ENCODE measurements at regions not wholly inside any gene's neighbourhood (a gene's known extent, or its start where the extent isn't known, plus 50 kb on each side); places are given as distances from the start of the nearest gene placed in this dataset.

GRCh38 chr2:41903474-41904135, 144.2 kb upstream of the PKDCC start:
- Mint-ChIP-seq H3K27ac (no peak overlapping the region), H3K27me3 (ENCODE audit: low read depth) (peaks cover 35% of the 10 kb centered on the region), H3K4me1 (ENCODE audit: low read depth) (no peaks in the 10 kb centered on the region), H3K9me3 (no peaks in the 10 kb centered on the region), H3K36me3 (ENCODE audit: insufficient read depth in 2 of 2) (no peaks in the 10 kb centered on the region), H3K4me3 (no peak overlapping the region)
- DNase-seq (no peak), ATAC-seq (replicated peaks in 1 of 2) (no peak)

- no peak for ATAC-seq (replicated peaks in 1 of 2)
- Mint-ChIP-seq H3K4me1 (ENCODE audit: low read depth) (no peaks in the 10 kb centered on the region), H3K27ac (no peak overlapping the region), H3K36me3 (ENCODE audit: insufficient read depth in 2 of 2) (no peaks in the 10 kb centered on the region), H3K4me3 (no peak overlapping the region), H3K9me3 (no peaks in the 10 kb centered on the region), H3K27me3 (ENCODE audit: low read depth) (peaks cover 37% of the 10 kb centered on the region)
- DNase-seq, result no peak
These were observed 143.4 kb upstream of the PKDCC start for GRCh38 chr2:41904459-41904858.

GRCh38 chr2:41905597-41906337, 142.1 kb upstream of the PKDCC start:
- no peak for DNase-seq
- Mint-ChIP-seq H3K9me3 (no peaks in the 10 kb centered on the region), H3K27me3 (ENCODE audit: low read depth) (peaks cover 43% of the 10 kb centered on the region), H3K36me3 (ENCODE audit: insufficient read depth in 2 of 2) (no peaks in the 10 kb centered on the region), H3K4me3 (no peak overlapping the region), H3K4me1 (ENCODE audit: low read depth) (no peaks in the 10 kb centered on the region), H3K27ac (no peak overlapping the region)
- ATAC-seq (replicated peaks in 1 of 2), result no peak

- H3K4me3 Mint-ChIP-seq, result no peak overlapping the region
- no peaks in the 10 kb centered on the region for H3K9me3 Mint-ChIP-seq
- DNase-seq, result no peak
- H3K27me3 Mint-ChIP-seq (ENCODE audit: low read depth), result peaks cover 49% of the 10 kb centered on the region
- no peak for ATAC-seq (replicated peaks in 1 of 2)
- H3K36me3 Mint-ChIP-seq (ENCODE audit: insufficient read depth in 2 of 2), result no peaks in the 10 kb centered on the region
- H3K4me1 Mint-ChIP-seq (ENCODE audit: low read depth), result no peaks in the 10 kb centered on the region
- H3K27ac Mint-ChIP-seq, result no peak overlapping the region
These were observed 141.5 kb upstream of the PKDCC start for GRCh38 chr2:41906338-41906725.

GRCh38 chr2:41907141-41907540, 140.7 kb upstream of the PKDCC start:
- H3K27ac Mint-ChIP-seq, result no peak overlapping the region
- H3K36me3 Mint-ChIP-seq (ENCODE audit: insufficient read depth in 2 of 2), result no peaks in the 10 kb centered on the region
- H3K27me3 Mint-ChIP-seq (ENCODE audit: low read depth), result peaks cover 53% of the 10 kb centered on the region
- H3K9me3 Mint-ChIP-seq, result no peaks in the 10 kb centered on the region
- no peak for ATAC-seq (replicated peaks in 1 of 2)
- DNase-seq, result no peak
- H3K4me3 Mint-ChIP-seq, result no peak overlapping the region
- H3K4me1 Mint-ChIP-seq (ENCODE audit: low read depth), result no peaks in the 10 kb centered on the region

- H3K27ac Mint-ChIP-seq, result no peak overlapping the region
- ATAC-seq (replicated peaks in 1 of 2) (no peak), DNase-seq (no peak)
- no peaks in the 10 kb centered on the region for H3K9me3 Mint-ChIP-seq
- no peaks in the 10 kb centered on the region for H3K36me3 Mint-ChIP-seq (ENCODE audit: insufficient read depth in 2 of 2)
- peaks cover 57% of the 10 kb centered on the region for H3K27me3 Mint-ChIP-seq (ENCODE audit: low read depth)
- no peak overlapping the region for H3K4me3 Mint-ChIP-seq
- no peaks in the 10 kb centered on the region for H3K4me1 Mint-ChIP-seq (ENCODE audit: low read depth)
These were observed 140.0 kb upstream of the PKDCC start for GRCh38 chr2:41907771-41908207.

- H3K4me1 Mint-ChIP-seq (ENCODE audit: low read depth), result no peaks in the 10 kb centered on the region
These were observed 139.5 kb upstream of the PKDCC start for GRCh38 chr2:41908349-41908748.

GRCh38 chr2:41909584-41909983, 138.2 kb upstream of the PKDCC start:
- no peaks in the 10 kb centered on the region for H3K9me3 Mint-ChIP-seq
- H3K4me1 Mint-ChIP-seq (ENCODE audit: low read depth), result no peaks in the 10 kb centered on the region
- H3K27ac Mint-ChIP-seq, result no peak overlapping the region
- no peak for ATAC-seq (replicated peaks in 1 of 2)
- DNase-seq, result no peak
- H3K4me3 Mint-ChIP-seq, result no peak overlapping the region
- H3K36me3 Mint-ChIP-seq (ENCODE audit: insufficient read depth in 2 of 2), result no peaks in the 10 kb centered on the region
- H3K27me3 Mint-ChIP-seq (ENCODE audit: low read depth), result peaks cover 53% of the 10 kb centered on the region

More at GRCh38 chr2:41908349-41908748, 139.5 kb upstream of the PKDCC start:
- peaks cover 57% of the 10 kb centered on the region for H3K27me3 Mint-ChIP-seq (ENCODE audit: low read depth)
- no peaks in the 10 kb centered on the region for H3K36me3 Mint-ChIP-seq (ENCODE audit: insufficient read depth in 2 of 2)
- no peak overlapping the region for H3K4me3 Mint-ChIP-seq
- H3K27ac Mint-ChIP-seq, result no peak overlapping the region
- DNase-seq (no peak), ATAC-seq (replicated peaks in 1 of 2) (no peak)
- H3K9me3 Mint-ChIP-seq, result no peaks in the 10 kb centered on the region

- Mint-ChIP-seq H3K9me3 (no peaks in the 10 kb centered on the region), H3K4me3 (no peak overlapping the region), H3K27me3 (ENCODE audit: low read depth) (peaks cover 58% of the 10 kb centered on the region), H3K27ac (no peak overlapping the region), H3K36me3 (ENCODE audit: insufficient read depth in 2 of 2) (no peaks in the 10 kb centered on the region), H3K4me1 (ENCODE audit: low read depth) (no peaks in the 10 kb centered on the region)
- DNase-seq, result no peak
- ATAC-seq (replicated peaks in 1 of 2), result peak in 1 of 2 donors; percentile 44
These were observed 137.7 kb upstream of the PKDCC start for GRCh38 chr2:41910126-41910525.

GRCh38 chr2:41911033-41911432, 136.8 kb upstream of the PKDCC start:
- ATAC-seq (replicated peaks in 1 of 2), result no peak
- no peak for DNase-seq
- H3K36me3 Mint-ChIP-seq (ENCODE audit: insufficient read depth in 2 of 2), result no peaks in the 10 kb centered on the region
- H3K4me1 Mint-ChIP-seq (ENCODE audit: low read depth), result no peaks in the 10 kb centered on the region
- H3K9me3 Mint-ChIP-seq, result no peaks in the 10 kb centered on the region
- no peak overlapping the region for H3K27ac Mint-ChIP-seq
- no peak overlapping the region for H3K4me3 Mint-ChIP-seq
- peaks cover 56% of the 10 kb centered on the region for H3K27me3 Mint-ChIP-seq (ENCODE audit: low read depth)

- no peak for ATAC-seq (replicated peaks in 1 of 2)
- Mint-ChIP-seq H3K4me3 (no peak overlapping the region), H3K27me3 (ENCODE audit: low read depth) (peaks cover 46% of the 10 kb centered on the region), H3K9me3 (no peaks in the 10 kb centered on the region), H3K27ac (no peak overlapping the region), H3K36me3 (ENCODE audit: insufficient read depth in 2 of 2) (no peaks in the 10 kb centered on the region), H3K4me1 (ENCODE audit: low read depth) (no peaks in the 10 kb centered on the region)
- DNase-seq, result no peak
These were observed 135.5 kb upstream of the PKDCC start for GRCh38 chr2:41912337-41912736.

- no peak for ATAC-seq (replicated peaks in 1 of 2)
- H3K9me3 Mint-ChIP-seq, result no peaks in the 10 kb centered on the region
- peaks cover 44% of the 10 kb centered on the region for H3K27me3 Mint-ChIP-seq (ENCODE audit: low read depth)
- no peaks in the 10 kb centered on the region for H3K4me1 Mint-ChIP-seq (ENCODE audit: low read depth)
- no peak for DNase-seq
- H3K36me3 Mint-ChIP-seq (ENCODE audit: insufficient read depth in 2 of 2), result no peaks in the 10 kb centered on the region
- H3K27ac Mint-ChIP-seq, result no peak overlapping the region
- no peak overlapping the region for H3K4me3 Mint-ChIP-seq
These were observed 135.0 kb upstream of the PKDCC start for GRCh38 chr2:41912776-41913175.

- no peaks in the 10 kb centered on the region for H3K9me3 Mint-ChIP-seq
These were observed 134.5 kb upstream of the PKDCC start for GRCh38 chr2:41913311-41913710.

More at GRCh38 chr2:41913311-41913710, 134.5 kb upstream of the PKDCC start:
- H3K4me3 Mint-ChIP-seq, result no peak overlapping the region
- ATAC-seq (replicated peaks in 1 of 2), result no peak
- no peak for DNase-seq
- no peaks in the 10 kb centered on the region for H3K36me3 Mint-ChIP-seq (ENCODE audit: insufficient read depth in 2 of 2)
- H3K4me1 Mint-ChIP-seq (ENCODE audit: low read depth), result no peaks in the 10 kb centered on the region
- H3K27ac Mint-ChIP-seq, result no peak overlapping the region
- H3K27me3 Mint-ChIP-seq (ENCODE audit: low read depth), result peaks cover 44% of the 10 kb centered on the region

Measured in activated T-cell treated with anti-CD3 and anti-CD28 coated beads, Interleukin-2, amount 50 U/mL, for 72 hours (primary cell).